Stimulated activated CD8-positive, alpha-beta memory T cell treated with anti-CD3 and anti-CD28 coated beads, Interleukin-15, amount 100 ng/mL, for 24 hours (primary cell): ENCODE measurements at regions not wholly inside any gene's neighbourhood (a gene's known extent, or its start where the extent isn't known, plus 50 kb on each side); places are given as distances from the start of the nearest gene placed in this dataset.

ENCODE experiments used
- DNase-seq: peaks from one replicate; pipeline ENCODE4 v3.0.0-alpha.2; 2020; ENCODE audit warnings: low read depth

DNA sequence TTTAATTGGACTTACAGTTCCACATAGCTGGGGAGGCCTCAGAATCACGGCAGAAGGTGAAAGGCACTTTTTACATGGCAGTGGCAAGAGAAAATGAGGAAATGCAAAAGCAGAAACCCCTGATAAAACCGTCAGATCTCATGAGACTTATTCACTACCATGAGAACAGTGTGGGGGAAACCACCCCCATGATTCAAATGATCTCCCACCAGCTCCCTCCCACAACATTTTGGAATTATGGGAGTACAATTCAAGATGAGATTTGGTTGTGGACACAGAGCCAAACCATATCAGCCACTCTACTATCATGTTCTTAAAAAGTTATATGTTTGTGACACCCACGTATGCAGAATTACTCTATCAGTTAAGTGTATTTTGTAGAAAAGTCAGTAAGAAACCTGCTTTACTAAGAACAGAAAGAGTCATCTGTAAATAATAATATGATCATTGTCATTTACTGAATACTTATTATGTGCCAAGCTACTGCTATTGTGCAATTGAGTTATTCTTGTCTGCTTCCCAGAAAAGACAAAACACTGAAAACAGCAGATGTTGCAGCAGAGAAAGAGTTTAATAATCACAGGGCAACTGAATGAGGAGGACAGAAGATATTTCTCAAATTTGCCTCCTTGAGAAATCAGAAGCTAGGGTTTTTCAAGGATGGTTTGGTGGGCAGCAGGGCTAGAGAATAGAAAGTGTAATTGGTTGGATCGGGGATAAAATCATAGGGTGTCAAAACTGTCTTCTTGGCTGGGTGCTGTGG, 207.7 kb upstream of the FGGY start:
- DNase-seq = no peak

DNA sequence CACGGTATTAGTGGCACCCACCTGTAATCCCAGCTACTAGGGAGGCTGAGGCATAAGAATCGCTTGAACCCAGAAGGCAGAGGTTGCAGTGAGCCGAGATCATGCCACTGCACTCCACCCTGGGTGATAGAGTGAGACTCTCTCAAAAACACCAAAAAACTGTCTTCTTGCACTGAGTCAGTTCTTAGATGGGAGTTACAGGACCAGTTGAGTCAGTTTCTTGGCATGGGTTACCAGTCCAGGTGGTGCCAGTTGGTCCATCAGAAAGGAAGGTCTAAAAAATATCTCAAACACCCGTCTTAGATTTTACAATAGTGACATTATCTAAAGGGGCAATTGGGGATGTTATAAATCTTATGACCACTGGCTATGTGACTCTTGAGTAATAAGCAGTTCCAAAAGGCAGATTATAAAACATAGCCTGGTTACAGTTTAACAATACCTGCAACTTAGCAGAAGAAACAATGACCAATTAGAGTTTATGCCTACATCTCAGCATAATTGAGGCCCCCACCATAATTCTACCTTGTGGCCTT, 206.9 kb upstream of the FGGY start:
- no peak for DNase-seq

DNA sequence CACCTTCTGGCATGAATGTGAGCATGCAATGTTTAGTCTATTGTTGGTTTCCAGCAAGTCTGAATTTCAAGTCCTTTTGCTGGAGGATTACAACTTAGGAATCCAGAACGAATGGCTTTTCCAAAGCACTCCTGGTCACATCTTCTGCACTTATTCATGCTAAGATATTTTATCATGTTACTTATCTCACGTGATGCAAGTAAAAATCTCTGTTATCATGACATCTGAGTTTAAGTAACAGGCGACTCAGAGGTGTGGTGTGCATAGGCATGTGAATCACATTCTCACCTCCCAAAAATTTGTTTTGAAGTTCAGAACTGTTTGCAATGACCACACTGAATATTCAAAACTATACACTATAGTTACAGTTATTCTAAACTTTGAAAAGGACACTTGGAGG, 204.8 kb upstream of the FGGY start:
- no peak for DNase-seq

DNA sequence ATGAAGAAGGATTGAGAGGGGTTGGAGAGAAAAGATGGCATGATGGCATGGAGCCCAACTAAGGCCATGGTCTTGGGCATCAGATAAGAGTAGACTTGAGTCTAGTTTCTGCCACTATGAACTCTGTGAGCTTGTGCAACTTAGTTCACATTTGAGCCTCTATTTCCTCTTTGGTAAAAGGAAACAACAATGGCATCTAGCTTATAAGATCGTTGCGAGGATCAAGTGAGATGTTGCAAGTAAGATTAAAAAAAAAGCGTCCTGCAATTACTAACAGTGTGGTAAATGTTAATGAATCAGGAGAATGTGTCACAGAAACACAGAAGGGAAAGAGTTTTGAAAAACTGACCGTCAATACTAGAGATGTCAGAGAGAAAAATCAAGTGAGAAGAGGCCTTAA, 202.9 kb upstream of the FGGY start:
- no peak for DNase-seq

DNA sequence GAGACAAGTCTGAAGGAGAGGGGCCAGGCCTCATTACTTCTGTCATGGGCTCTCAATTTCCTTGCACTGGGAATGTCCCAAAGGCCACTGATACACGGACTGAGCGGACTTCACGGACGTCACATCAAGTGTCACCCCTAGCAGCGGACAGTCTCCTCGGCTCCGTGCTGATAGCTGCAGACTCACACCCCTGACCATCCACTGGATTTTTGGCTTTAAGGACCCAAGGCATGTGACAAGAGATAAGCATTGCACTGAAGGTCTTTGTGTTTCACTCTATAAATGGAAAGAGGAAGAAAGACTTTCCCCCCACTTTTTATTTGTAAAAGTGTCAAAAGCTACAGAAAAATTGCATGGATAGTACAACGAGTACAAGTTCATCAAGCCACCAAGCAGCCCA, 200.4 kb upstream of the FGGY start:
- no peak for DNase-seq

DNA sequence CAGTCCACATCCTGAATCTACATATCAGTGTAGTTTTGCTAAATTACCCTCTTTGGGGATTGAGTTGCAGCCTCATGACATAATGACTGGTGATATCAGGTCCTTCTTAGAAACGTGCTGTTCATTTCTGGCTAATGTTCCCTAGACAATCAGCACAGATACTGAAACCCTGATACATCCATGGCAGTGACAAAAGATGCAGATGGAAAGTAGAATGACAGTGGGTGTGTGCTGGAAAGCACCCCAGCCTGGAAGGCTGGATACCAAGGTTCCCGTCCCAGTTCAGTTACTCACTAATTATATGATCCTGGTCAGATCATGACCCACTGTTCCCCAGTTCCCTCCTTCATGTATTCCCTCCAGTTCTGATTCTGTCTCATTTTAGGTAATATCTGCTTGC, 198.2 kb upstream of the FGGY start:
- DNase-seq = no peak

DNA sequence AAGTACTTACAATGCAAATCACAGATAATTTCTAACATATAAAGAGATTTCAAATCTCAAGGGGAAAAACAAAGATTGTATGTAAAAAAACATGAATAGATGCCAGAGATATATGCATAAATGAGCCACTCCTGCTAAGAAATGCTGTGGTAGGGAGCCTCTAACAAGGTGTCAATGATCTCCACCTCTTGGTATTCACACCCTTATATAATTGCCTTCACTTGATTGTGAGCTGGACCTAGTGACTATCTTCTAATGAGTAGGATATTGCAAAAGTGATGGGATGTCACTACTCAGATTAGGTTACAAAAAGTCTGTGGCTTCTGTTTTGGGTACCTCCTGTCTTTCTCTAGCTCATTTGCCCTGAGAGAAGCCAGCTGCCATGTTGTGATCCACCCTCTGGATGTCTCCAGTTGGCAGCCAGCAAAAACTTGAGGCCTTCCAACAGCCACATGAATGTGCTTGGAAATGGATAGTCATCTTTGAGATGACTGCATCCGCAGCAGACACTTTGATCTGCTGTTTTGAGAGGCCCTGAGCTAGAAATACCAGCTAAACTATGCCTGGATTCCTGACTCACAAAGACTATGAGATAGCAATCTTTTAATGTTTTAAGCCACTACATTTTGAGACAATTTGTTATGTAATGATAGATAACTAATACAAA, 196.1 kb upstream of the FGGY start:
- DNase-seq = no peak

DNA sequence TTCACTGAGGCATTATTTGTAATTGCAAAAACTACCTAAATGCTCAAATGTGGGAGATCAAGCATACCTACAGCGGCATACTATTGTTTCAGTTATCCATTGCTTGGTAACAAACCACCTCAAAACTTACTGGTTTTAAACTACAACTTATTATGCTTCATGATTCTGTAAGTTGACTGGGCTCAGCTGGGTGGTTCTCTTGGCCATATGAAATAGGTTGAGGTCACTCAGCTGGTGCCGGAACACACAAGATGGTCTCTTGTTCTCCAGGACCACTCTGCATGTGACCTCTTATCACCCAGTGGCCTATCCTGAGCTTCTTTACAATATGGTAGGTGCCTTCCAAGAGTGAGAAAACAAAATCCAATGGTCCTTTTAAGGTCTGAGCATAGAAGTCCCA, 195.4 kb upstream of the FGGY start:
- no peak for DNase-seq

DNA sequence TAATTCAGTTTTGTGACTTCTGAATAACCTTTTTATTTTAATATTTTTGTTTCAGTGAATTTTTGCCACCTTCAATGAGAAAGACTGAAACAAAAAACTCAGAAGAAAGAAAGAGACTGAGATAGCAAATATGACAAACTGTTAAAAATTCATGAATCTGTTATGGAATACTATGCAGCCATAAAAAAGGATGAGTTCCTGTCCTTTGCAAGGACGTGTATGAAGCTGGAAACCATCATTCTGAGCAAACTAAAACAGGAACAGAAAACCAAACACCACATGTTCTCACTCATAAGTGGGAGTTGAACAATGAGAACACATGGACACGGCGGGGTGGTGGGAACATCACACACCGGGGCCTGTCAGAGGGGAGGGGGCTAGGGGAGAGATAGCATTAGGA, 193.4 kb upstream of the FGGY start:
- no peak for DNase-seq

DNA sequence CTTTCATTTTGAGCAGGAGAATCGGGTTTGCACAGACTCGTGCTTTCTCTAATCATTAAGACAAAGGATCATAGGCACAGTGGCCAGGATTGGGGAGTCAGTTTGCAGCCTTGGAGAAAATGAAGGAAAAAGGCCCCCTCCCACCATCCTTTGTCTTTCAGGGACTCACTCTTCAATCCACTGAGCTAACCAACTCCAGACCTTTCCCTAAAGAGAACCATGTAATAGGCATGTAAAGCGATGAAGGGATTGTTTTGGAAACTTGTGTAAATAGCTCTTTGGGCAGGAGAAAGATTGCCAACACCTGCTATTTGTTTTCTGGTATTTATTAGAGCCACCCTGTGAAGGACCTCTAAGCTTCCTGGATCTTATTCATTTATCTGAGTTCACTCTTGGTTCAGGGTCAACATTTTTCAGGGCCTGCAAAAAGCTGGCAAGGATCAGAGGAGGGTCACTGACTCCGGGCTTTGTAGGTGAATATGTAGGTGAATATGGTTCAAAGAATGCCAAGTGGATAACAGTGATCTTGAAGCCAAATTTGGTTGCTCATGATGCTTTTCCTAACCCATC, 192.6 kb upstream of the FGGY start:
- no peak for DNase-seq

DNA sequence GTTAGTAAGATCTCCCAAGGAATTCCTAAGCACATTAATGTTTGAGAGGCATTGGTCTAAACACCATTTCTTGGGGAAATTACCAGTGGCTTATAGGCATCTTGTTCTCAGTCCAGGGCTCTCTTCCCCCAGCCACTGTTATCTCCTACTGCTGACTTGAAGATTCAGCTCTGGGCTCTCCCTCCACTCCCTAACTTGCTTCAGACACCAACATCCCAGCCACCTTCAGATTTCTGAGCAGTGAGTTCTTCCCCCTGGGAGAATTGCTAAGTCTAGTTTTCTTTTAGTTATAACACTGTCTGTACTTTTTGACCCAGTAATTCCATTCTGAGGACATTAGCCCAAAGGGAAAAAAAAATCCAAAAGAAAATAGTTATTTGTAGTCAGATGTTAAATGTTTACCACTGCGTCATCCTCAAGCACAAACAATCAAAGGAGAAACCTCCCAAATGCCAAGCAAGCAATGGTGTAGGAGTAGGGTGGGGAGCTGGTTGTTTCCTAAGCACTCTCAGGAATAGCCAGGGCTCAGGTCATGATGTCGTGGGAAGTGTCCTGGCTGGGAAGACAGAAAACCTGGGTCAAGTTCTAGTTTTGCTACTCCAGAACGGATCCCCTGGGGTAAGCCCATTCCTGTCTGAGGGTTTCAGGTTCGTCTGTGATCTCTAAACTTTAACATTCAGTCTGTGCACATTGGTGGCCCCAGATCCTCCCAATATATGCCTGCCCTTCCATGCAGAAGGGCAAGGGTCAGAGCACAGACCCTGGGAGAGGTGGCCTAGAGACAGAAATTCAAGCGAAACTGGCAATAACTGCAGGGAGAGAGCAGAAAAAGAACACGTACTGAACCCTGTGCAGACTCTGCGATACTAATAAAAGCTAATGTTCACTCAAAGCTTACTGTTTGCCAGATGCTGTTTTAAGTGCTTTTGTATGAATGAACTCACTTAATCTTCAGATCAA, 191.1 kb upstream of the FGGY start:
- no peak for DNase-seq

DNA sequence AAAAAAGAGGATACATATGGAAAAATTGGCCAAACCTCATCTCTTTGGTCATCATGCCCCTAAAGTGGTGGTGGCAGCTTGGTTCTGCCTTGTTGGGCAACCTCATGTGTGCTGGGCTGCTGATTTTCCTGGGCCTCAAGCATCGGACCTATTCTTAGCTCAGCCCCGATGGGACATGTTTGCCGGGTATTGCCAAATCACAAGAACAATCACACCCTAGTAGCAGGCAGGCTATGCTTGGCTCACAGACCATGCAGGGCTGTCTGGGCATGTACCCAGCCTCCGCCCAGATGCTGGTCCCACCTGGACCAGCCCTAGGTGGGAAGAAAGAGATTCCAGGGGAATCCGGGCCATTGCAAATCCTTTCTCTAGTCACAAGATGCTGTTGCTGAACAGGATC, 189.4 kb upstream of the FGGY start:
- DNase-seq = no peak

DNA sequence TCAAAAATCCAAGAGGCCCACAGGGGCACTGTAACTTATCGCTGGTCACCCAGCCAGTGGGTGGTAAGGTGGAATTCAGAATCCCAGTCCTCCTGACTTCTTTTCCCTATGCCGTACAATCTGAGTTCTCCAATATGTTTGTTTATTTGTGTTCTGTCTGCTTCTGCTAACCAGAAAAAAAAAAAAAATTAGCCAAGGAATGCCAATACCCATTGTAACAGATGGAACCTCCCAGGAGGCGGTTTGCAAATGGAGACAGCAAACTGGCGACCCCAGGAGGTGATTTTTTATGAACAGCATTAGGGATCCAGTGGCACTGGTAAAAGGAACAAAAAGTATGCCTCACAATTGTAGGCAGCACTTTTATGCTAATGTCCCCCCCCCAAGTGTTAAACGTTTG, 189.0 kb upstream of the FGGY start:
- no peak for DNase-seq

DNA sequence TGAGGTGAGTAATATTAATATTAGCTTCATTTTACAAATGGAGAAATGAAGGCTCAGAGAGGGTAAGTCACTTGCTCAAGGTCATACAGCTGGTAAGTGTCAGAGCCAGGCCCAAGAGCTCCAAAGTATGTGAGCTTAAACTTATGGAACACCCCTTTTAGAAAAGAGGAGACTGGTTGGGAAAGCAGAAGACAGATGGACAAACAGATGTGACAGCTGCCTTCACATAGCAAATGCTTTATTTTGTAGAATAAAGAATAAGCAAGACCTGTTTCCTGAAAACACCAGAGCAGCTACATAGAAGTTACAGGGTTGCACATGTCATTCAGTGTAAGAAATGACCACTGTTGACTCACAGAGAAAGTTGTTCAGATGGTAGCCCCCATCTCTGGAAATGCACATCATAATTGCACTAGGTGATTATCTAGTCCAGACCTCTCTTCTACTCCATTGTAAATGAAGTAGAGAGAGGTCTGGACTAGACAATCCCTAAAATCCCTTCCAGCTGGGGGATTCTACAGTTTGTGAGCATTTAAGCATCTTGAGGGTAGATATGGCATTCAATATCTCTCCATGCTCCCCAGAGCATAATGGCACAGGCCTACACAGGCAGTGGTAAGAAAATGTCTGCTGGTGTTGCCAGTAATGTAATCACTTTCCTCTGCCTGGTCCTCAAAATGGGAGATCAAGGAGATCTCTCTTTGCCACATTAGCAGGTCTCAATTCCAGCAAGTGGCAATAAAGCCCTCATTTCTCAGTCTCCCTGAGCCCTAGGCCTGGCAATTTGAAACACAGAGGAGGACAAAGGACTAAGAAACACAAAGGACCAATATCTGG, 188.2 kb upstream of the FGGY start:
- no peak for DNase-seq

DNA sequence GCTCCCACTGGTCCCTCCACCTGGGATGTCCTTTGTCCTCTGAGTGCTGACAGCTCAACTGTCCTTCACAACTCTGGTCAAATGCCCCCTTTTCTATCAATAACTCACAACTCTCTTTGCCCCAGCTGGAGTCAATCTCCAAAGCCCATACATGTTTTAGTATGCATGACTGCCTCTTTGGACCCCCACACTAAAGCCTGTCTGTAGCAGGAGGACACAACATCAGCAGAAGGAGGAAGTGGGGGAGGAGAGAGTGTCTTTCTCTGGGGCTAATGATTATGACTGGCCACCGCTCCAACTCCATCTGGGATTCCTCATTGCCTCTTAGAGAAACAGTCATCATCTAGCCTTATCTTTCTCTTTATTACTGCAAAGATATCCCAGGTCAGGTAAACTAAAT, 186.6 kb upstream of the FGGY start:
- no peak for DNase-seq

DNA sequence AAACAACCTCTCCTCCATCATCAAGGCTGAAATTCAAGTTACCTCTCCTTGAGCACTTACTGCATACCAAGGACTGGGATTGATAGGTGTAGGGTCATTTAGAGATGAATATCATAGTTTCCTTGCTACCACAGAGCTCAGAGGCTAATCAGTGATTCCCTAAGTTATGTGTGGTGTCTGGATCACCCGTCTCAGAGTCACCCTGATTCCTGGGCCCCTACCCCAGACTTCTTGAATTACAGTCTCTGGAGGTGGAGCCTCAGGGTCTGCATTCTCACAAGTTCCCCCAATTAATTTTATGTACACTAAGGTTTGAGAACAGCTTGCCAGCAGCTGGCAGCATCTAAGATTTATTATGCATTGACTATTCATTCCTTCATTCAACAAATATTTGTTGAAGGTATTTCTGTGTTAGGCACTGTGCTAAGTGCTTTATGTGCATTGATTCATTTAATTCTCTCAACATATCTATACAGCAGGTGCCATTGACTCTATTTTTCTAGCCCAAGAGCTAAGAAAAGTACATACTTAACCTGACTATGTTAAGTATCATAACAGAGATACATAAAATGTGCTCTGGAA, 182.9 kb upstream of the FGGY start:
- no peak for DNase-seq

DNA sequence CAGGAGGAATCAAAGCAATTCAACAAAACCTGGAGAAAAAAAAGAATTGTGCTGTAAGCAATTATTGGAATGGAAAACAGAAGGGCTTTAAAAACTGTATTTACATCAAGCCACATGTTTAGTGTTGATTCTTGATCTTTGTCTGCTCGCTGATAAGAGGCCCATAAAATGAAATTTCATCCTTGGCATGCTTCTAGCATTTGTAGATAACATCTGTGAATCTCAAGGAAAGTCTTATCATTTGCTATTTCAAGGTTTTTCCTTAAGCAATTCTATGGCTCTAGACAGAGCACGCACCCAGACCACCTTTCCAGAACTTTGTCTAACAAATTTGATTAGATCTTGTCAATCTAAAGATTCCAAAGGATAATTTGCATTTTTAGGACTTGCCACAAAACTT, 181.0 kb upstream of the FGGY start:
- no peak for DNase-seq

DNA sequence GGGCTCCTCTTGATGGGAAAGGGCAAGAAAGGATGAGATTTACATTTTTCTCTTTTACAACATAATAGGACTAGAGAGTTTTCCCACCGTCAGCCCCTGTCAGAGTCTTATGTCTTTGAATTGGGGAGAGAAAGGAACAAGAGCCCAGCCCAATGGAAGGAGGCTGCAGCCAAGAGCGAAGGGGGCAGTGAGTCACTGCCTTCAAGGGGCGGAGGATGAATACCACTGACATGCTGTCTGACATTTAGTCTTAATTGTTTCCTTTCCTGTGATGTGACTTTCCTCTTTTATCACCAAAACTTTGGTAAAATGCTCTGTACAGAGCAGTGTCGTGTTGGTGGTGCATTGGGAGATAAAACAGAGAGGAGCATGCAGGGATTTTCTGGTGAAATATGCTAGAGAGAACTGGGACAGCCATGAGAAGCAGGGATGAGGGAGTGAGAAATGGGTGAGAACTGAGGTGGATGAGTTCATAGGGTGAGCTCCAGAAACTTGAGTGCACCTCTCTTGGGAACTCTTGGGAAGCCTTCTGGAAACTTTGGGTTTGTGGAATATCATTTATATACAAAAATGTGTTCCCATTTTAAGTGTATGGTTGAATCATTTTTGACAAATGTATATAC, 179.9 kb upstream of the FGGY start:
- DNase-seq = no peak

DNA sequence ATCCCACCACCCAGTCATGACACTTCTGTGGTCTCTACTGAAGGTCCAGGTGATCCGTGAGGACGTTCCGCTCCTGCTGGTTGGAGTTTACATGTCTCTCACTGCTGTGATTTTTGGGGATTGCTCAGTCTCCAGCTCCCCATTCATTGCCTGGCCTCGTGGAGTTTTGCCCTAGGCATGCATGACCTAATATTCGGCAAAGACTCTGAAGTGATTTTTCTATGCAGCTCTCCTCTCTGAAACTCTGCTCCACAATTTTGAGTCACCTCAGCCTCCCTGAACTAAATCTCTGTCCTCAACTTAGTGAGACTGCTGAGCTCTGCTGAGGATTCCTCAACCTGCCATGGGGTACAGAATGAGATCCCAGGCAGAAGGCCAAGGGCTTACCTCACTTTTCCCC, 174.4 kb upstream of the FGGY start:
- DNase-seq = no peak

DNA sequence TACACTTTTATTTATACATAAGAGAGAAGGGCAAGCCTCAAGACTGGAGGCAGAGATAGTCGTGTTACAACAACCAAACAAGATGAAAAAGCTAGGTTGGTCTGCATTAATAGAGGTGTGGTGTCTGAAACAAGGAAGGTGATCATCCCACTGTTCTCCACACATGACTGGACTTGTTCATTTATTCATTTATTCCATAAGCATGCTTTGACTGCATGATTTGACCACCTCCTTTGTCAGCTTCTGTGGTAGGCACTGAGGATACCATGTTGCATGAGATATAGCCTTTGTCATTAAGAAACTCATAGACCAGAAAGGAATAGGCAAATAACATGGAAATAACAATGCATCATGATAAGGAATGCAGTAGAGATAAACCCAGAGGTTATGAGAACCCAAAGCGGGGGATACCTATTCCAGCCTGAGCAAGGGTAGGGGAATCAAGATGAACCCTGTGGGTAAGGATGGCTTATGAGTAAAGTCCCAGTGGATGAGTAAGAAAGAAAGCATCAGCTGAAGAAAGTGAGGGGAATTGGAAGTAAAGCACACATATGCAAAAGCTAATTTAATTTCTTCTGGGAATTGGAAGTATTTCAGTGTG, 173.7 kb upstream of the FGGY start:
- no peak for DNase-seq
